Neural progenitor cell (in vitro differentiated cells): ENCODE measurements at regions not wholly inside any gene's neighbourhood (a gene's known extent, or its start where the extent isn't known, plus 50 kb on each side); places are given as distances from the start of the nearest gene placed in this dataset.

Source experiments
- EZH2 ChIP-seq: fragments of 200-600 bp; sonication (generic); IDR thresholded peaks from 2 replicates; pipeline ENCODE4 v1.6.1; 2017; ENCODE audit warnings: antibody characterized with exemption, mild to moderate bottlenecking, moderate library complexity
- TF ChIP-seq, protein P1 (sequence below): fragments of 200-600 bp; sonication (generic); IDR thresholded peaks from 2 replicates; pipeline ENCODE4 v1.5.1; 2017; ENCODE audit warnings: antibody characterized with exemption, mild to moderate bottlenecking

DNA sequence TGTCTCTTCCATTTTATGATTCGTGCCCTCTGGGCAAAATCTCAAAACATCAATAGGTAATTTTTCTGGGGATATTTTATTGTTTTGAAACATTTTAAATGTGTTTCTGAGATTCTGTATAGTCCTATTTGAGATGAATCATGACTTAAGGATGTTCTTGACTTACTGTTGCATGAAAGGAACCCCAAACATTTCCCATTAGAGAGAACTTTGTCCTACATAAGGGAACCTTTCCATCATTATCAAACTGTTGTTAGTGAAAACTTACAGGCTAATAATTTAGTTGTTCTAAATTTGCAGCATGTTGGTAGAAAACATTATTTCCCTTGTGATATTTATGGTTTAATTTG, 523.3 kb downstream of the PPARGC1A start:
- no peak for TF ChIP-seq EZH2
- TF ChIP-seq, protein P1, sequence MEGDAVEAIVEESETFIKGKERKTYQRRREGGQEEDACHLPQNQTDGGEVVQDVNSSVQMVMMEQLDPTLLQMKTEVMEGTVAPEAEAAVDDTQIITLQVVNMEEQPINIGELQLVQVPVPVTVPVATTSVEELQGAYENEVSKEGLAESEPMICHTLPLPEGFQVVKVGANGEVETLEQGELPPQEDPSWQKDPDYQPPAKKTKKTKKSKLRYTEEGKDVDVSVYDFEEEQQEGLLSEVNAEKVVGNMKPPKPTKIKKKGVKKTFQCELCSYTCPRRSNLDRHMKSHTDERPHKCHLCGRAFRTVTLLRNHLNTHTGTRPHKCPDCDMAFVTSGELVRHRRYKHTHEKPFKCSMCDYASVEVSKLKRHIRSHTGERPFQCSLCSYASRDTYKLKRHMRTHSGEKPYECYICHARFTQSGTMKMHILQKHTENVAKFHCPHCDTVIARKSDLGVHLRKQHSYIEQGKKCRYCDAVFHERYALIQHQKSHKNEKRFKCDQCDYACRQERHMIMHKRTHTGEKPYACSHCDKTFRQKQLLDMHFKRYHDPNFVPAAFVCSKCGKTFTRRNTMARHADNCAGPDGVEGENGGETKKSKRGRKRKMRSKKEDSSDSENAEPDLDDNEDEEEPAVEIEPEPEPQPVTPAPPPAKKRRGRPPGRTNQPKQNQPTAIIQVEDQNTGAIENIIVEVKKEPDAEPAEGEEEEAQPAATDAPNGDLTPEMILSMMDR: no peak
